WTC11 (cell line): ENCODE measurements at regions not wholly inside any gene's neighbourhood (a gene's known extent, or its start where the extent isn't known, plus 50 kb on each side); places are given as distances from the start of the nearest gene placed in this dataset.

Experiments
- ATAC-seq: fragments of 200-7000 bp; cut with Tn5 transposase; 2 replicates; pipeline ENCODE4 v1.10.0; 2021; ENCODE audit warnings: mild to moderate bottlenecking, moderate library complexity
- CTCF ChIA-PET: fragments of 300-600 bp; sonication (Branson Sonifier 250); formaldehyde crosslinking; loops from one replicate; lab custom pipeline; 2021; ENCODE audit warnings: antibody characterized with exemption; lab: Charles Lee
- POLR2A ChIA-PET: fragments of 350-600 bp; sonication (Branson Sonifier 250); formaldehyde crosslinking; loops from one replicate; lab custom pipeline; 2021; ENCODE audit warnings: antibody characterized with exemption; lab: Charles Lee
- DNase-seq: peaks from one replicate; pipeline ENCODE4 v3.0.0; 2021; ENCODE audit warnings: low spot score
- H3K27ac Mint-ChIP-seq: 2 replicates; pipeline ENCODE4 v1.8.0; 2021; ENCODE audit warnings: mixed read lengths
- H3K27me3 Mint-ChIP-seq: 2 replicates; pipeline ENCODE4 v1.8.0; 2021; ENCODE audit warnings: low read depth, mild to moderate bottlenecking, moderate library complexity, mixed read lengths
- H3K36me3 Mint-ChIP-seq: 2 replicates; pipeline ENCODE4 v1.8.0; 2021; ENCODE audit warnings: mixed read lengths
- H3K4me1 Mint-ChIP-seq: 2 replicates; pipeline ENCODE4 v1.8.0; 2022; ENCODE audit warnings: mixed read lengths
- H3K4me3 Mint-ChIP-seq: 2 replicates; pipeline ENCODE4 v1.8.0; 2021; ENCODE audit warnings: mild to moderate bottlenecking, moderate library complexity, mixed read lengths
- H3K9me3 Mint-ChIP-seq: 2 replicates; pipeline ENCODE4 v1.8.0; 2021; ENCODE audit warnings: mixed read lengths
- CBFB ChIP-seq: sonication (generic); formaldehyde crosslinking; IDR thresholded peaks from 2 replicates; pipeline ENCODE4 v1.8.1; 2022; ENCODE audit warnings: mild to moderate bottlenecking, low read depth, missing genetic modification reagents
- CTCF ChIP-seq: fragments of 200-600 bp; IDR thresholded peaks from 2 replicates; pipeline ENCODE4 v1.8.0; 2022; ENCODE audit warnings: antibody characterized with exemption
- EMX1 ChIP-seq: fragments of 250-450 bp; sonication (Bioruptor Pico); IDR thresholded peaks from 2 replicates; pipeline ENCODE4 v1.8.0; 2021; ENCODE audit warnings: mild to moderate bottlenecking
- ERG ChIP-seq: fragments of 250-450 bp; sonication (Bioruptor Pico); IDR thresholded peaks from 2 replicates; pipeline ENCODE4 v1.8.0; 2021; ENCODE audit warnings: mild to moderate bottlenecking
- GTF2I ChIP-seq: fragments of 250-450 bp; sonication (Bioruptor Pico); conservative IDR thresholded peaks from 2 replicates; pipeline ENCODE4 v1.4.0; 2021; ENCODE audit warnings: mild to moderate bottlenecking
- OVOL2 ChIP-seq: fragments of 250-450 bp; sonication (Bioruptor Pico); IDR thresholded peaks from 2 replicates; pipeline ENCODE4 v1.9.0; 2021; ENCODE audit warnings: mild to moderate bottlenecking, borderline replicate concordance
- TCF7 ChIP-seq: sonication (generic); formaldehyde crosslinking; IDR thresholded peaks from 2 replicates; pipeline ENCODE4 v1.8.0; 2022; ENCODE audit warnings: mild to moderate bottlenecking, low read depth, missing genetic modification reagents, moderate library complexity
- ZBTB43 ChIP-seq: sonication (generic); formaldehyde crosslinking; IDR thresholded peaks from 2 replicates; pipeline ENCODE4 v1.8.1; 2023; ENCODE audit warnings: mild to moderate bottlenecking, missing genetic modification reagents
- ZNF532 ChIP-seq: fragments of 250-450 bp; sonication (Bioruptor Pico); IDR thresholded peaks from 2 replicates; pipeline ENCODE4 v1.9.0; 2021; ENCODE audit warnings: mild to moderate bottlenecking, borderline replicate concordance
- TF ChIP-seq, protein P1 (sequence below): sonication (generic); formaldehyde crosslinking; IDR thresholded peaks from 2 replicates; pipeline ENCODE4 v1.8.1; 2023; ENCODE audit warnings: mild to moderate bottlenecking, moderate library complexity, missing genetic modification reagents
- TF ChIP-seq, protein P2 (sequence below): sonication (generic); formaldehyde crosslinking; IDR thresholded peaks from 2 replicates; pipeline ENCODE4 v1.8.1; 2023; ENCODE audit warnings: mild to moderate bottlenecking, missing genetic modification reagents
- TF ChIP-seq, protein P3 (sequence below): sonication (generic); formaldehyde crosslinking; IDR thresholded peaks from 2 replicates; pipeline ENCODE4 v1.8.0; 2023; ENCODE audit warnings: missing genetic modification reagents, mild to moderate bottlenecking, borderline replicate concordance

DNA sequence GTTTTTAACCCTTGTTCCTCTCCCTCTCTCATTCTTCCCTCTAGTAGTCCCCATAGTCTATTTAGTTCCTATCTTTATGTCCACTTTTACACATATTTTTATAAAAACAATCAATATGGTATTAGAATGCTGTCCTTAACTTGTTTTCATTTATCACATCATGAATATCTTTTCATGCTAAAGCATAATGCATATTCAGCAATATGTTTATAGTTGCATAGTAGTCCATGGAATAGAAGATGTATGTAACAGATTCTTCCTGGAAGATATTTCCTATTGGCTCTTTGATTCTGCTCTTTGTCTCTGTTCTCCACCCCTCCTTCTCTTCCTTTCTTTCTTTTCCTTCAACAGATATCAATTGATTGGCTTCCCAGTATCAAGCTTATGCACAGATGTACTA lies 1047.1 kb upstream of the TENM4 start (continued):
- TF ChIP-seq, protein P1, sequence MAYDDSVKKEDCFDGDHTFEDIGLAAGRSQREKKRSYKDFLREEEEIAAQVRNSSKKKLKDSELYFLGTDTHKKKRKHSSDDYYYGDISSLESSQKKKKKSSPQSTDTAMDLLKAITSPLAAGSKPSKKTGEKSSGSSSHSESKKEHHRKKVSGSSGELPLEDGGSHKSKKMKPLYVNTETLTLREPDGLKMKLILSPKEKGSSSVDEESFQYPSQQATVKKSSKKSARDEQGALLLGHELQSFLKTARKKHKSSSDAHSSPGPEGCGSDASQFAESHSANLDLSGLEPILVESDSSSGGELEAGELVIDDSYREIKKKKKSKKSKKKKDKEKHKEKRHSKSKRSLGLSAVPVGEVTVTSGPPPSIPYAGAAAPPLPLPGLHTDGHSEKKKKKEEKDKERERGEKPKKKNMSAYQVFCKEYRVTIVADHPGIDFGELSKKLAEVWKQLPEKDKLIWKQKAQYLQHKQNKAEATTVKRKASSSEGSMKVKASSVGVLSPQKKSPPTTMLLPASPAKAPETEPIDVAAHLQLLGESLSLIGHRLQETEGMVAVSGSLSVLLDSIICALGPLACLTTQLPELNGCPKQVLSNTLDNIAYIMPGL (CRISPR knock-in tag): no peak
- TF ChIP-seq ERG (CRISPR knock-in tag) (no peak), GTF2I (no peak), CBFB (CRISPR knock-in tag) (no peak), ZBTB43 (CRISPR knock-in tag) (no peak), EMX1 (CRISPR knock-in tag) (no peak)
- TF ChIP-seq, protein P2, sequence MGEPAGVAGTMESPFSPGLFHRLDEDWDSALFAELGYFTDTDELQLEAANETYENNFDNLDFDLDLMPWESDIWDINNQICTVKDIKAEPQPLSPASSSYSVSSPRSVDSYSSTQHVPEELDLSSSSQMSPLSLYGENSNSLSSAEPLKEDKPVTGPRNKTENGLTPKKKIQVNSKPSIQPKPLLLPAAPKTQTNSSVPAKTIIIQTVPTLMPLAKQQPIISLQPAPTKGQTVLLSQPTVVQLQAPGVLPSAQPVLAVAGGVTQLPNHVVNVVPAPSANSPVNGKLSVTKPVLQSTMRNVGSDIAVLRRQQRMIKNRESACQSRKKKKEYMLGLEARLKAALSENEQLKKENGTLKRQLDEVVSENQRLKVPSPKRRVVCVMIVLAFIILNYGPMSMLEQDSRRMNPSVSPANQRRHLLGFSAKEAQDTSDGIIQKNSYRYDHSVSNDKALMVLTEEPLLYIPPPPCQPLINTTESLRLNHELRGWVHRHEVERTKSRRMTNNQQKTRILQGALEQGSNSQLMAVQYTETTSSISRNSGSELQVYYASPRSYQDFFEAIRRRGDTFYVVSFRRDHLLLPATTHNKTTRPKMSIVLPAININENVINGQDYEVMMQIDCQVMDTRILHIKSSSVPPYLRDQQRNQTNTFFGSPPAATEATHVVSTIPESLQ (CRISPR knock-in tag): no peak

- POLR2A ChIA-PET: no interaction called here
- H3K9me3 Mint-ChIP-seq: no peaks in the 10 kb centered on the region
- no peak overlapping the region for H3K4me3 Mint-ChIP-seq
- no peak for TF ChIP-seq CTCF
- no peak for TF ChIP-seq OVOL2 (CRISPR knock-in tag)
- TF ChIP-seq, protein P3, sequence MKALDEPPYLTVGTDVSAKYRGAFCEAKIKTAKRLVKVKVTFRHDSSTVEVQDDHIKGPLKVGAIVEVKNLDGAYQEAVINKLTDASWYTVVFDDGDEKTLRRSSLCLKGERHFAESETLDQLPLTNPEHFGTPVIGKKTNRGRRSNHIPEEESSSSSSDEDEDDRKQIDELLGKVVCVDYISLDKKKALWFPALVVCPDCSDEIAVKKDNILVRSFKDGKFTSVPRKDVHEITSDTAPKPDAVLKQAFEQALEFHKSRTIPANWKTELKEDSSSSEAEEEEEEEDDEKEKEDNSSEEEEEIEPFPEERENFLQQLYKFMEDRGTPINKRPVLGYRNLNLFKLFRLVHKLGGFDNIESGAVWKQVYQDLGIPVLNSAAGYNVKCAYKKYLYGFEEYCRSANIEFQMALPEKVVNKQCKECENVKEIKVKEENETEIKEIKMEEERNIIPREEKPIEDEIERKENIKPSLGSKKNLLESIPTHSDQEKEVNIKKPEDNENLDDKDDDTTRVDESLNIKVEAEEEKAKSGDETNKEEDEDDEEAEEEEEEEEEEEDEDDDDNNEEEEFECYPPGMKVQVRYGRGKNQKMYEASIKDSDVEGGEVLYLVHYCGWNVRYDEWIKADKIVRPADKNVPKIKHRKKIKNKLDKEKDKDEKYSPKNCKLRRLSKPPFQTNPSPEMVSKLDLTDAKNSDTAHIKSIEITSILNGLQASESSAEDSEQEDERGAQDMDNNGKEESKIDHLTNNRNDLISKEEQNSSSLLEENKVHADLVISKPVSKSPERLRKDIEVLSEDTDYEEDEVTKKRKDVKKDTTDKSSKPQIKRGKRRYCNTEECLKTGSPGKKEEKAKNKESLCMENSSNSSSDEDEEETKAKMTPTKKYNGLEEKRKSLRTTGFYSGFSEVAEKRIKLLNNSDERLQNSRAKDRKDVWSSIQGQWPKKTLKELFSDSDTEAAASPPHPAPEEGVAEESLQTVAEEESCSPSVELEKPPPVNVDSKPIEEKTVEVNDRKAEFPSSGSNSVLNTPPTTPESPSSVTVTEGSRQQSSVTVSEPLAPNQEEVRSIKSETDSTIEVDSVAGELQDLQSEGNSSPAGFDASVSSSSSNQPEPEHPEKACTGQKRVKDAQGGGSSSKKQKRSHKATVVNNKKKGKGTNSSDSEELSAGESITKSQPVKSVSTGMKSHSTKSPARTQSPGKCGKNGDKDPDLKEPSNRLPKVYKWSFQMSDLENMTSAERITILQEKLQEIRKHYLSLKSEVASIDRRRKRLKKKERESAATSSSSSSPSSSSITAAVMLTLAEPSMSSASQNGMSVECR (CRISPR knock-in tag): no peak
- no peak for TF ChIP-seq ZNF532 (CRISPR knock-in tag)
- no peak for TF ChIP-seq TCF7
- TF ChIP-seq, protein P1 (CRISPR knock-in tag): no peak
- H3K27ac Mint-ChIP-seq: no peak overlapping the region
- H3K36me3 Mint-ChIP-seq: no peaks in the 10 kb centered on the region
- no peak for DNase-seq
- no peak for ATAC-seq
- CTCF ChIA-PET: no interaction called here
- no peaks in the 10 kb centered on the region for H3K4me1 Mint-ChIP-seq
- H3K27me3 Mint-ChIP-seq: no peaks in the 10 kb centered on the region
Measured at GRCh38 chr11:80486678-80487077, 1045.8 kb upstream of the TENM4 start.
